Amniotic epithelial cell (primary cell): ENCODE measurements at regions not wholly inside any gene's neighbourhood (a gene's known extent, or its start where the extent isn't known, plus 50 kb on each side); places are given as distances from the start of the nearest gene placed in this dataset.

ENCODE experiments used
- DNase-seq: peaks from one replicate; pipeline ENCODE4 v3.0.0-alpha.2; 2010; ENCODE audit warnings: low read depth

- DNase-seq, result no peak
Observed at GRCh38 chr20:48178633-48179032, 393.4 kb upstream of the SULF2 start.

DNA sequence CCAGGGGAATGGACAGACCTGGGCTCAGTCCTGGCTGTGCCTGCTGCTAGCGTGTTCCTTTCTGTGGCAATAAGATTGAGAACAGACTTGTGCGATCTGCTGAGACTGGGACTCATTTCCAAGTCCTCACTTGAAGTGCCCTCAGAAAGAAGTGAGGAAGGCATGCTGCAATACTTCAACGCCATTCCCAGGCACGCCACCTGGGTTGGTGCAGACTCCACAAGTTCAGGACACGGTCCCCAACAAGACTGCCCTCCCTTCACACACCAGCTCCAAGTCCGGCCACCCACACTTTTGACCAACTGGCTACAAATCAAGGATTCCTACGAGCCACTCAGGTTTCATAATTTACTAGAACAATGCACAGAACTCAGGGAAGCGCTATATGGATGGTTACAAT lies 391.8 kb upstream of the SULF2 start:
- DNase-seq, result no peak

DNA sequence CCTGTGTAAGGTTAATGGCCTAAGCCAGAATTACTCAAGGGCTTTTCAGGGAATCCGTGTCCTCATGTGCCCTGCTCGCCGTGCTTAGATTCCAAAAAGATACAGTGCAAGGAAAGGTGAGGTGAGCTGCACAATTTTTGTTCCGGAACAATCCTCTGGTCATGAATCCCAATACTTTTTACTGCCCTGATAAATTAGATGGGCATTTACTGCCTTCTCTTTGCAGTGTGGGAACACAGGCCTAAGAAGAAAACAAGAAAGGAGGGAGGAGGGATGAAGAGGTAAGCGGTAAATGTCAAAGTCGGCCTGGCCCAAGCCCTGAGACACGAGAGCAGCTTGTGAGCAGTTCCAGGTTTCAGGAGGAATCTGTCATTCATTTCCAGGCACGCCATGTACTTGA lies 390.9 kb upstream of the SULF2 start:
- no peak for DNase-seq

DNA sequence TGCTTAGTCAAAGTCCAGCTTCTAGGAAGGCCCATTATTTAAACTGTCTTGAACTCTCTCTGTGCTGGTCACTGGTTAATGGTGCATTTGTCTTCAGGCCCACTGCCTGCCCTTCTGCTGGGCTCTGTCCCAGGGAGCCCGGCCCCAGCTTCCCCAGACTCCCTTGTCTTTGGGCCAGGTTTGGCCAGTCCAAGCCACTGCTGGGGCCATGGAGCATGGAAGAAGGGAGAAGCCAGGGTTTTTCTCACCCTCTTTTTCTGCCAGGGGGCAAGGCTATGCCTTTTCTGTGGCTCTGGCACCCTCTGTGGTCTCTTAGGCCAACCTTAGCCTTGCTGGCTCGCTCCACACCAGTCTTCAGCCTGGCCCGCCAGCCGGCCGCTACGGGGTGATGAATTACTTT lies 390.0 kb upstream of the SULF2 start:
- DNase-seq, result no peak

GRCh38 chr20:48172357-48172702 lies 387.0 kb upstream of the SULF2 start:
- no peak for DNase-seq

- DNase-seq, result no peak
Observed at GRCh38 chr20:48171626-48172356, 386.5 kb upstream of the SULF2 start.

DNA sequence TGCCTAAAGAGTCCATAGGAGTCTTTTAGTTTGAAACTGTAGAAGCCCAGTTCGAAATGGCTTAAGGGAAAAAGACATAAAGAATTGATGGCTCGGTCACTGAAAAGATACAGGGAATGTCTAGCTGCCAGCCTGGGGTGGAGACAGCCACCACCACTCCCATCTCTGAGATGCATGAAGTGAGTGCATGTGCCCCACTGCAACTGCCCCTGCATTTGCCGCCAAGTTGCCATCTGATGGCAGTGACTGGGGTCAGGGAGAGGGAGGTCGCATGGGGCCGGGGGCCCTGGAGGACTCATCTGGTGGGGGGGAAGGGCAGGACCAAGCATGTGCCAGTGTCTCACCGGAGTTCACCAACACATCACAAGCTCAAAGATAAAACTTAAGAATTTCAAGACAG lies 385.8 kb upstream of the SULF2 start:
- no peak for DNase-seq

- no peak for DNase-seq
Observed at GRCh38 chr20:48170625-48171024, 385.3 kb upstream of the SULF2 start.

DNA sequence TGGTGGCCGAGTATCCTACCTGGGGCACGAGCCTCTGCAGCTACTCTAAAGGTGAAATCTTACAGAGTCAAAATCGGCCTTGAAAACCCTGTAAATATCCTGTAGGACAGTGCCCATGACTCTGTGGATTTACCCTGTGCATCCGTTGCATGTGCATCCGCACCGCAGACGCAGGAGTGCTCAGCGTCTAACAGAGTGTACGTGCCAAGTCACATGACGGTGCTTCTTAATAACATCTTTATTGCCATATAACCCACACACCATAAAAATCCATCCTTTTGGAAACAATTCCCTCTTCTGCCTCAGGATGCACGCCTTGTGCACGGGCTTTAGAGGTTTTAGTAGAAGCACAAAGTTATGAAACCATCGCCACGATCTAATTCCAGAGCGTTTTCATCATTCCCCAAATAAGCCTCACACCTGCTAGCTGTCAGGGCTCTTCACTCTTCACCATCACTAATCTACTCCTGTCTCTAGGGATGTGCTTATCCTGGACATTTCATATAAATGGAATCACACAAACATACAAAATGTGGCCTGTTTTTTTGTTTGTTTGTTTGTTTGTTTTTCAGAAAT lies 384.5 kb upstream of the SULF2 start:
- DNase-seq, result no peak

DNA sequence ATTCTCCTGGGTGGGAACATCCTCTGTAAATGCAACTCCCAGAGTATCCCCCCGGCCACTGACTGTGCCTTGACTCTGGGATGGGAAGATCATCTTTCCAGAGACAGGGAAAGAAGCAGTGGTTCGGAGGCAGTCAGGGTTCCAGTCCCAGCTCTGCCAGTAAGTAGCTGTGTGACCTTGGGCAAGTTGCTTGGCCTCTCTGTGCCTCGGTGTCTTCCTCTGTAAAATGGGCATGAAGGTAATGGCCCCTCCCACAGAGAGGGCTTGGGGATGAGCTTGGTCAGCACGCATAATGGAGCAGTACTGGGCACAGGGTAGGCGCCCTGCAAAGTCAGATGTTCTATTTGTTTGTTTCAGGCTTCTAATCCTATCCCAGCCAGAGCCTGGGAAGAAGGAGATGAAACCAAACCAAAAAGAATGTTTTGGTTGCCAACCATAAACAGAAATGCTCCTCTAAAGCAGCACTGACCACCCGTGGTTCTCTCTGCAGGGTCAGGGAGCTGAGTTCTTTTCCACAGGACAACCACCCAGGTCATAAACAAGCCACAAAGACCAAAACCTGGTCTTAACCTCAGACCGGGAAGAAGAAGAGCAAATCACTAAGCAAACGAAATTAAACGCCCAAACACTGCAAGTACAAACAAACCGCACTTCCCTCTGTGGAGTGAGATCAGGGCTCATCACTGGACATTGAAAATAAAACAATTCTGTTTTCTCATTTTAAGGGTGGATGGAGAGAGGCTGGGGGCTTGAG lies 381.0 kb upstream of the SULF2 start:
- DNase-seq, result no peak

DNA sequence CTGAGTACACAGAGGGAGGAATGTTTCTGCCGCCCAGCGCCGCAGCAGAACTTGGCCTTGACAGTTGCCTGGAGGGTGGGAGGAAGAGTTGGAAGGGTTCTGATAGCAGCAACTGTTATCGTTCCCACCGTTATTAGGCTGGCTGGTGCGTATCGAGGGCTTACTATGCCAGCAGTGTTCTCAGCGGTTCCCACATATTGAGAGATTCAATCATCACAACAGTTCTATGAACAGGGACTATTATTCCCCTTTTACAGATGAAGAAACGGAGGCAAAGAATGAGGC lies 380.1 kb upstream of the SULF2 start:
- DNase-seq, result no peak

DNA sequence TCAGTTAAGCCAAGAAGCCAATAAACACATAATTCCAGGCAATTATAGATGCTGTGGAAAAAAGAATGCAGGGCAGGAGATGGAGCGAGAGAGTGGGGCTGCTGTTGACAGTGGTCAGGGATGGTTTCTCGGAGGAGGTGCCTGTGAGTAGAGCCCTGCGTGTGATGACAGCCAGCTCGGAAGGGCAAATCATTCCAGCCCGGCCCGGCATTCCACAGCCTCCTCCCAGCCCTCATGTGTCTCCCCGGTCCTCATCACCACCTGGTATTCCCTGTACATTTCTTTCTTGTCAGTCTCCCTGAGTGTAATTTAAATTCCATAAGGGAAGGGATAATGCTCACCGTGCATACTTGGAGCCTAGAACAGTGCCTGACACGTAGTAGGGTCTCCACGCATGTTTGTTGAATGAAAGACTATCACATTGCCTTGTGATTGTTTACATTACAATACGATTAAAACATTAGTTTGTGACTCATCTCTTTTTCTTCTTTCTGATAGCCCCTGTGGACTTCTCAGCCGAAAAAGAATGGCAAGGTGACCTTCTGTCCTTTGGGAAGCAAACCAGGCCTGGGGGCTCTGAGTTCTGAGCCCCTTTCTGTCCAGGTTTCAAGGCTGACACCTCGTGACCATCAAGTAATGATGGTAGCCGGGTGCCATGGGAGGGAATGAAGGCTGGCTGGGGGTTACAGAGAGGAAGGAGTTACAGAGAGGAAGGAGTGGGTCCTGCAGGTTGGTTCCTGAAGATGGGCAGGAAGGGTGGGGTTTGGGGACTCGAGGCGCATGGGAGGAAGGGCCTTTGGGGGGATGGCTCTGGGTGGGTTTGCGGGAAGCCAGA lies 379.5 kb upstream of the SULF2 start:
- no peak for DNase-seq

DNA sequence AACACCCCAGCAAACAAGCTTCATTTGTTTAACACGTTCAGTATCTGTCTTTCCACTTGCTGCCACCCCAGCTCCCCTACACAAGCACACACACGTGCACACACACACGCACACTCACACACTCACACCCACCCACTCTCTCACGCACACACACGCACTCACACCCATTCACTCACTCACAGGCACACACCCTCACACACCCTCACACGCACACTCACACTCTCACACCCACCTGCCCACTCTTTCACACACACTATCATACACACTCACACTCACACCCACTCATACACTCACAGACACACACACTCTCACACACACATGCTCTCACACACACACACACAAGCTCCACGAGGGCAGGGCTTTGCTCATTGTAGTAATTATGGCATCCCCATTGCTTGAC lies 378.8 kb upstream of the SULF2 start:
- DNase-seq, result no peak

DNA sequence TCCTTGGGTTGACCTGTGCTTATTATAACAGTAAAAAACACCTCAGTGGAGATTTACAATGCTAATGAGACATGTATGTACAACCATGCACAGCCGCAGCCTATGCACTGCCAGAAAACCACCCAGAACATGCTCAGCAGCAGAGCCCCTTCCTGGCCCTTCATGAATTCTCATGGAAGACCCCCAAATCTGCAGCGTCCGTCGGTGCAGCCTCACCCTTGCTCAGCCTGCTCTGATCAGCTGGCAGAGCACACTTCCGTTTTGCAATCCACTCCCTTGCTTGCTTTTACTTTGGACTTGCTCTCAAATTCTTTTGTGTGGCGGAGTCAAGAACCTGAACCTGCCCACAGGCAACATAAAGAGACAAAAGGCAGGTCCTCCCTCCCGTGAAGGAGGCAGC lies 378.2 kb upstream of the SULF2 start:
- no peak for DNase-seq

GRCh38 chr20:48162621-48163020 lies 377.3 kb upstream of the SULF2 start:
- DNase-seq, result no peak

GRCh38 chr20:48159145-48160008 lies 374.1 kb upstream of the SULF2 start:
- no peak for DNase-seq

GRCh38 chr20:48158014-48158413 lies 372.7 kb upstream of the SULF2 start:
- DNase-seq, result peak; percentile 19

DNA sequence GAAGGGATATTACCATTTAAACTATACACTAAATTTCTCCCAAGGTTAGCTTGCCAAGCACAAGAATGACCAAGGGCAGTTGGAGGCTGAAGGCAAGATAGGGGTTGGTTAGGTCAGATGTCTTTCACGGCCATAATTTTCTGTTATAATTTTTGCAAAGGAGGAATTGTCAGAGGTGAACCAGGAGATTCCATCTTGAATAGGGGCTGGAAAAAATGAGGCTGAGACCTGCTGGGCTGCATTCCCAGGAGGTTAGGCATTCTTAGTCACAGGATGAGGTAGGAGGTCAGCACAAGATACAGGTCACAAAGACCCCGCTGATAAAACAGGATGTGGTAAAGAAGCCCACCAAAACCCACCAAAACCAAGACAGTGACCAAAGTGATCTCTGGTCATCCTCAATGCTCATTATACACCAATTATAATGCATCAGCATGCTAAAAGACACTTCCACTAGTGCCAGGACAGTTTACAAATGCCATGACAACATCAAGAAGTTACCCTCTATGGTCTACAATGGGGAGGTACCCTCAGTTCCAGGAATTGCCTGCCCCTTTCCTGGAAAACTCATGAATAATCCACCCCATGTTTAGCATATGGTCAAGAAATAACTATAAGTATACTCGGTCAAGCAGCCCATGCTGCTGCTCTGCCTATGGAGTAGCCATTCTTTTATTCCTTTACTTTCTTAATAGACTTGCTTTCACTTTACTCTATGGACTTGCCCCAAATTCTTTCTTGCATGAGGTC lies 371.8 kb upstream of the SULF2 start:
- no peak for DNase-seq

- no peak for DNase-seq
Observed at GRCh38 chr20:48156521-48156920, 371.2 kb upstream of the SULF2 start.

DNA sequence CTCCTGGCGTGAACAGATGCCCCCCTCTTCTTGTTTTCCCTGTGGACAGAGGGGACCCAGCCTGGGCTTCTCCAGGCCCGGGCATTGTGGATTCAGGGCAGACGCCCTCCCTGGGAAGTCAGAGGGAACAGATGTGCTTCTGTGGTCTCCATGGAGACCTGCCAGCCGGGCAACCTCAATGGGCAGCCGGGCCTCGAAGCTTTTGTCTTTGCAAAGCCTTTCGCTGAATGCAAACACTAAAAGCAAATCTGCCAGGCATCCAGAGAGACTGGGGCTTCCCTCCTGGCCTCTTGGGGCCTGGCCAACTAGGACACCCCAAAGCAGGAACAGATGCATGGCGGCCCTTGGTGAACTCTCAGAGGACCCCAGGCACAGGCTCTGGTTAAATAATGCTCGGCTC lies 370.0 kb upstream of the SULF2 start:
- no peak for DNase-seq
